GM12878 (cell line): ENCODE measurements at regions not wholly inside any gene's neighbourhood (a gene's known extent, or its start where the extent isn't known, plus 50 kb on each side); places are given as distances from the start of the nearest gene placed in this dataset.

Experiments
- CEBPB ChIP-seq, 2 experiments: fragments of 150-350 bp in 1 of 2; IDR thresholded peaks; 2 replicates each; pipeline ENCODE4 v1.6.1; 2012 to 2014; ENCODE audit warnings: low read depth in 2 of 2, low read length in 2 of 2, borderline replicate concordance in 1 of 2, inconsistent platforms in 1 of 2
- HDAC6 ChIP-seq: fragments of 200-600 bp; sonication (generic); IDR thresholded peaks from one replicate; pipeline ENCODE4 v1.8.0; 2017; ENCODE audit warnings: antibody characterized with exemption; ENCODE audit not compliant: unreplicated experiment
- SREBF2 ChIP-seq: IDR thresholded peaks from 2 replicates; pipeline ENCODE4 v1.6.1; 2012; ENCODE audit warnings: mild to moderate bottlenecking, low read length
- TBL1XR1 ChIP-seq: IDR thresholded peaks from 2 replicates; pipeline ENCODE4 v1.6.1; 2012; ENCODE audit warnings: low read depth, low read length, improper control_type of control experiment
- TF ChIP-seq, protein P1 (sequence below), 3 experiments: IDR thresholded peaks in 2 of 3; conservative IDR thresholded peaks in 1 of 3; 2 replicates each; pipeline ENCODE4 v1.5.1; 2011; ENCODE audit warnings: low read depth in 3 of 3, low read length in 3 of 3, mild to moderate bottlenecking in 3 of 3, control low read depth in 2 of 3, moderate library complexity in 2 of 3, inconsistent platforms in 1 of 3, mixed read lengths in 1 of 3; ENCODE audit not compliant: control insufficient read depth in 2 of 3, insufficient read depth in 1 of 3; ENCODE audit errors: extremely low read depth in 1 of 3
- TF ChIP-seq, protein P2 (sequence below): IDR thresholded peaks from 2 replicates; pipeline ENCODE4 v1.6.1; 2012; ENCODE audit warnings: improper control_type of control experiment, low read depth, low read length; ENCODE audit not compliant: insufficient replicate concordance
- TF ChIP-seq, protein P3 (sequence below): IDR thresholded peaks from 2 replicates; pipeline ENCODE4 v1.6.1; 2012; ENCODE audit warnings: low read length, inconsistent platforms

DNA sequence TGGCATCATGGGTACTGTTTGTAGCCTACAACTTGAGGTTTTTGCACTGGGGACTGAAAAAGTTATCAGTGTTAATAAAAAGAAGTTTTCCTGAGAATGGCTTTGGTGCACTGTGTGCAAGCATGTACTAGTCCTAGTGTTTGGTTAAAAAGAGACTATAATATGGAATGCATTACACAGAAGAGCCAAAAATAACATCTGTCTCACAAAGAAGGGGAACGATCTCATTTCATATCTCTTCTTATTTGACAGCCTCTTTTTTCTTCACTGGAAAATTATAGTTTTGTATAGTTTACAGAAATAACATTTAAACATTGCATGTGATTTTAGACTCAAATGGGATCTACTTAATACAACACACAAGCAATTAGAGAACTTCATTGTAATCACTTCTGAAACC, 127.0 kb upstream of the GDNF start:
- TF ChIP-seq, protein P1, sequence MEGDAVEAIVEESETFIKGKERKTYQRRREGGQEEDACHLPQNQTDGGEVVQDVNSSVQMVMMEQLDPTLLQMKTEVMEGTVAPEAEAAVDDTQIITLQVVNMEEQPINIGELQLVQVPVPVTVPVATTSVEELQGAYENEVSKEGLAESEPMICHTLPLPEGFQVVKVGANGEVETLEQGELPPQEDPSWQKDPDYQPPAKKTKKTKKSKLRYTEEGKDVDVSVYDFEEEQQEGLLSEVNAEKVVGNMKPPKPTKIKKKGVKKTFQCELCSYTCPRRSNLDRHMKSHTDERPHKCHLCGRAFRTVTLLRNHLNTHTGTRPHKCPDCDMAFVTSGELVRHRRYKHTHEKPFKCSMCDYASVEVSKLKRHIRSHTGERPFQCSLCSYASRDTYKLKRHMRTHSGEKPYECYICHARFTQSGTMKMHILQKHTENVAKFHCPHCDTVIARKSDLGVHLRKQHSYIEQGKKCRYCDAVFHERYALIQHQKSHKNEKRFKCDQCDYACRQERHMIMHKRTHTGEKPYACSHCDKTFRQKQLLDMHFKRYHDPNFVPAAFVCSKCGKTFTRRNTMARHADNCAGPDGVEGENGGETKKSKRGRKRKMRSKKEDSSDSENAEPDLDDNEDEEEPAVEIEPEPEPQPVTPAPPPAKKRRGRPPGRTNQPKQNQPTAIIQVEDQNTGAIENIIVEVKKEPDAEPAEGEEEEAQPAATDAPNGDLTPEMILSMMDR (IDR thresholded peaks at IDR 0.05 in 2 of 3, conservative IDR thresholded peaks at IDR 0.05 in 1 of 3; ENCODE audit: control insufficient read depth in 2 of 3, extremely low read depth in 1 of 3, insufficient read depth in 1 of 3, low read depth in 3 of 3, low read length in 3 of 3) = no peak
- TF ChIP-seq SREBF2 (no peak), HDAC6 (no peak), TBL1XR1 (no peak), CEBPB (IDR thresholded peaks at IDR 0.05; ENCODE audit: borderline replicate concordance in 1 of 2, low read depth in 2 of 2, low read length in 2 of 2) (no peak)
- TF ChIP-seq, protein P2, sequence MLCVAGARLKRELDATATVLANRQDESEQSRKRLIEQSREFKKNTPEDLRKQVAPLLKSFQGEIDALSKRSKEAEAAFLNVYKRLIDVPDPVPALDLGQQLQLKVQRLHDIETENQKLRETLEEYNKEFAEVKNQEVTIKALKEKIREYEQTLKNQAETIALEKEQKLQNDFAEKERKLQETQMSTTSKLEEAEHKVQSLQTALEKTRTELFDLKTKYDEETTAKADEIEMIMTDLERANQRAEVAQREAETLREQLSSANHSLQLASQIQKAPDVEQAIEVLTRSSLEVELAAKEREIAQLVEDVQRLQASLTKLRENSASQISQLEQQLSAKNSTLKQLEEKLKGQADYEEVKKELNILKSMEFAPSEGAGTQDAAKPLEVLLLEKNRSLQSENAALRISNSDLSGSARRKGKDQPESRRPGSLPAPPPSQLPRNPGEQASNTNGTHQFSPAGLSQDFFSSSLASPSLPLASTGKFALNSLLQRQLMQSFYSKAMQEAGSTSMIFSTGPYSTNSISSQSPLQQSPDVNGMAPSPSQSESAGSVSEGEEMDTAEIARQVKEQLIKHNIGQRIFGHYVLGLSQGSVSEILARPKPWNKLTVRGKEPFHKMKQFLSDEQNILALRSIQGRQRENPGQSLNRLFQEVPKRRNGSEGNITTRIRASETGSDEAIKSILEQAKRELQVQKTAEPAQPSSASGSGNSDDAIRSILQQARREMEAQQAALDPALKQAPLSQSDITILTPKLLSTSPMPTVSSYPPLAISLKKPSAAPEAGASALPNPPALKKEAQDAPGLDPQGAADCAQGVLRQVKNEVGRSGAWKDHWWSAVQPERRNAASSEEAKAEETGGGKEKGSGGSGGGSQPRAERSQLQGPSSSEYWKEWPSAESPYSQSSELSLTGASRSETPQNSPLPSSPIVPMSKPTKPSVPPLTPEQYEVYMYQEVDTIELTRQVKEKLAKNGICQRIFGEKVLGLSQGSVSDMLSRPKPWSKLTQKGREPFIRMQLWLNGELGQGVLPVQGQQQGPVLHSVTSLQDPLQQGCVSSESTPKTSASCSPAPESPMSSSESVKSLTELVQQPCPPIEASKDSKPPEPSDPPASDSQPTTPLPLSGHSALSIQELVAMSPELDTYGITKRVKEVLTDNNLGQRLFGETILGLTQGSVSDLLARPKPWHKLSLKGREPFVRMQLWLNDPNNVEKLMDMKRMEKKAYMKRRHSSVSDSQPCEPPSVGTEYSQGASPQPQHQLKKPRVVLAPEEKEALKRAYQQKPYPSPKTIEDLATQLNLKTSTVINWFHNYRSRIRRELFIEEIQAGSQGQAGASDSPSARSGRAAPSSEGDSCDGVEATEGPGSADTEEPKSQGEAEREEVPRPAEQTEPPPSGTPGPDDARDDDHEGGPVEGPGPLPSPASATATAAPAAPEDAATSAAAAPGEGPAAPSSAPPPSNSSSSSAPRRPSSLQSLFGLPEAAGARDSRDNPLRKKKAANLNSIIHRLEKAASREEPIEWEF = no peak
- TF ChIP-seq, protein P3, sequence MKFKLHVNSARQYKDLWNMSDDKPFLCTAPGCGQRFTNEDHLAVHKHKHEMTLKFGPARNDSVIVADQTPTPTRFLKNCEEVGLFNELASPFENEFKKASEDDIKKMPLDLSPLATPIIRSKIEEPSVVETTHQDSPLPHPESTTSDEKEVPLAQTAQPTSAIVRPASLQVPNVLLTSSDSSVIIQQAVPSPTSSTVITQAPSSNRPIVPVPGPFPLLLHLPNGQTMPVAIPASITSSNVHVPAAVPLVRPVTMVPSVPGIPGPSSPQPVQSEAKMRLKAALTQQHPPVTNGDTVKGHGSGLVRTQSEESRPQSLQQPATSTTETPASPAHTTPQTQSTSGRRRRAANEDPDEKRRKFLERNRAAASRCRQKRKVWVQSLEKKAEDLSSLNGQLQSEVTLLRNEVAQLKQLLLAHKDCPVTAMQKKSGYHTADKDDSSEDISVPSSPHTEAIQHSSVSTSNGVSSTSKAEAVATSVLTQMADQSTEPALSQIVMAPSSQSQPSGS = no peak
